ENCODE measurements at regions not wholly inside any gene's neighbourhood (a gene's known extent, or its start where the extent isn't known, plus 50 kb on each side); places are given as distances from the start of the nearest gene placed in this dataset.
"Not testable (repeated sequence)": the region's sequence is repeated elsewhere in the genome, so short reads cannot be mapped to it uniquely, and the experiment has no call there.

DNA sequence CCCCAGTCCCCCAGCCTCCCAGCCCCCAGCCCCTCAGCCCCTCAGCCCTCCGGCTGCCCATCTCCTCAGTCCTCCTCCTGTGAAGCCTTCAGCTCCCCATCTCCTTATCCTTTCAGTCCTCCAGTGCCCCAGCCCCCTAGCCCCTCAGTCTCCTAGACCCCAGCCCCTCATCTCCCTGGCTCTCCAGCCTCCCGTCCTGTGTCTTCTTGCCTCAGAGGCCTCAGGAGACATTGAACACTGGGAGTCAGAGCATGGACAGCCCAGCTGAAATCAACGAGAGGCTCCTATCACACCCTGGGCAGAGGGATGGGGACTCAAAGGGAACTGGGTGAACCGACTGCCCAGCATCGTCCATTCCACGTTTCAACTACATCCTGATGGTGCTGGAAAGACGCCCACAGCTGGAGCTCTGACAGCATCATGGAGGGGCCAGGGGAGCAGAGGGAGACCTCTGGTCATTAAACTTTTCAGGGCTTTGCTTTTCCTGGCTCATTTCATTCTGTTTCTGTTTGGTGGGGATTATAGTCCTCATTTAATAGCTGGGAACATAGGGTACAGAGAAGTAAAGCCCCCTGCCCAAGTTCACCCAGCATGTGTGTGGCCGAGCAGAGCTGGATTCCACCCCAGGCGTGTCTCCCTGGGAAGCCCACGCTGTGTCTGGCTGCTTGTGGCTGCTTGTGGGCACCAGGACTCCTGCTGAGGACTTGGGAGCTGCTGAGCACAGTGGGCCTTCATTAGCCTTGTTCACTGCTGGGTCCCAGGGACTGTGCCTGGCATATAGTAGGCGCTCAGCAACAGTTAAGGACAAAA is 396.7 kb downstream of the PTPRU start:
- no peak for DNase-seq (ENCODE audit: low read depth)

DNA sequence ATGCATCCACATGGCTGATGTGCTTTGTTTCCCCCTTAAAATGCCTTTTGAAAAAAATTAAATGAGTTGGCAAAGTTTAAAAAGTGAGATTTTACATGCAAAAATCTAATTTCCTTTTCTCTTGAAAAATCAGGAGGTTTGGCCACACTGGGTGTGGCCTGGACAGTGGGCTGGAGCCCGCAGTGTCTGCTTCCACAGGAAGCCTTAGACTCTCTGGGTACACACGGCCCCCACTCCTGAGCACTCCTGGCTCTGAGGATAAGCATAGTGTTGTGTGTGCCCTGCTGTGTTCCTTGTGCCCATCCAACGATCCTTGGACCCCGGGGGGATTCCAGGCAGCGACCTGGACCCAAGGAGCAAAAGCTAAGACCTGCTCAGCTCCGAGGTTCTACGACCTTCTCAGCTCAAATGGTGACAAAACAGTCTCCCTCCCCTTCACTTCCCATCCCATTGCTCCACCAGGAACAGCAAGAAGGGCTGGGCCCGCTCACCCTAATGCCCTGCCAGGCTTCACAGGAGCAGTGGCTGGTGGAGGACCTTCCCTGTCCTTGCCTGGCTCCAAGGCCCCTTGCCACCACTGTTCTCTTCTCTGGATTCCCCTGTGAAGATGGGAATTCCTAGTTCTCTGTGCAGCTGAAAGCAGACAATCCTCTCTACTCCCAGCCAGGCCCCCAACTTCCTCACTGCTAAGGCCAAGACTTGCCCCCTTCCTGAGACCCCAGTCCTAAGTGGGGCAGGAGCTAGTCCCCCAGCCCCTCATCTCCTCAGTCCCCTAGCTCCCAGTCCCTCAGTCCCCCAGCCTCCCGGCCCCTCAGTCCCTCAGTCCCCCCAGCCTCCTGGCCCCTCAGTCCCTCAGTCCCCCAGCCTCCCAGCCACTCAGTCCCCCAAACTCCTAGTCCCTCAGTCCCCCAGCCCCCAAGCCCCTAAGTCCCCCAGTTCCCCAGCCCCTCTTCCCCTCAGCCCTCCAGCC is 395.8 kb downstream of the PTPRU start:
- no peak for DNase-seq (ENCODE audit: low read depth)

DNA sequence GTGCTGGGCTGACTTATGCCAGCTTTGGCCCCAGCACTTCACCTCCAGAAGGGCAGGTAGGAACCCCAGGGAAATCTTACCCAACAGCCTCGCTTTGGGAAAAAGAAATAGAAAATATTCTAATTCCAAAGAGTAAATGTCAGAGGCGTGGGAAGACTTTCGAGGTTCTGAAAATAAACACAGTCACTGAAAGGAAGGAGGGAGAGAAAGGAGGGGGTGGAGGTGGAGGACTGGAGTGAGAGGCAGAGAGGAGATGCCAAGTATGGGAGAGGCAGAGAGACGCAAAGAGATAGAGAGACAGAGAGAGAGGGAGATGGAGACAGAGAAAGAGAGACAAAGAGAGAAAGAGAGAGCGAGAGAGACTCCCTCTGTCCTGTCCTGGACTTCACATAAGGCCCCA is 395.0 kb downstream of the PTPRU start:
- DNase-seq (ENCODE audit: low read depth), result no peak

DNA sequence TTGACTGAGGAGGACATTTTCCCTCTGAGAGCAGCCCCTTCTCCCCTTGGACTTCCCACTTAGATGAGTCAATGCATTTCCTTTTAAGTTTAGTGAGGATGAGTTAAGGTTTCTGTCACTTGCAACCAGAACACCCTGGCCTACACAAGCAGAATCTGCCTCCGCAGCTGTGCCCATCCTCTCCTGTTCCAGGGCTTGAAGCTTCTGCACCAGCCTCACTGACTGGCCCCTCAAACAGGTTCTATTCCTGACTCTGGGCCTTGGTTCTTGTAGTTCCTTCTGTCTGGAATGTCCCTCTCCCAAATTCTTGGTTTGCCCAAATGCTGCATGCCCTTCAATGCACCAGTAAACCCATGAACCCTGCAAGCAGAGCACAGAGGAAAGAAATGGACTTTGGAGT is 394.4 kb downstream of the PTPRU start:
- DNase-seq (ENCODE audit: low read depth), result no peak

DNA sequence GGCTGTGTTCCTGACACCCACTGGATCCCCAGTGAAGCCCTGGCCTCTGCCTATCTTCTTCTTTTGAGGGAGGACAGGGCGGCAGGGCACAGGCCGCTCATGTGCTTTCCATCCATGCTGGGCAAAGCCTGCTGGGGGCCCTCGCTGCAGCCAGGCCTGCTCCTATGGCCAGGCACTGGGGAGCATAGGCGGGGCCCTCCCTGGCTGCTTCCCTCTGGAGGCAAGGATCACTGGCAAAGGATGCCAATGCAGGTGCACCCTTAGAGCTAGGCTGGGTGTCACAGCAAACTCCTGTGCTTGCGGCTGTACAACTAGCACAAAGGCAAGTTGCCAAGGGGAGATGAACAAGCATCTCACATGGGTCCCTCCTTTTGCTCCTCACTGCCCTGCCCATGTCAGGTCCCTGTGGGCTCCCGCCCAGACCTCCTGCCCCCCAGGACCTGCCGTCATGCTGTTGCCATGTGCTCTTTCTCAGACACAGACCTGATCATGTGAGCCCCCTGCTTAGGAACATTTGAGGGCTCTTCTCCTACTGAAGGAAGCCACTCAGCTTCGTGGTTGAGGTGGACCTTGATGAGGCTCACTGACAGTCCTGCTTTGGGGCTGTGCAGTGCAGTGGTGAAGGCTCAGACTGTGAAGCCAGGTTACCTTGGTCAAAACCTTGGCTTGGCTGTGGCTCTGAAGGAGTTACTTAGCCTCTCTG is 393.6 kb downstream of the PTPRU start:
- no peak for DNase-seq (ENCODE audit: low read depth)

DNA sequence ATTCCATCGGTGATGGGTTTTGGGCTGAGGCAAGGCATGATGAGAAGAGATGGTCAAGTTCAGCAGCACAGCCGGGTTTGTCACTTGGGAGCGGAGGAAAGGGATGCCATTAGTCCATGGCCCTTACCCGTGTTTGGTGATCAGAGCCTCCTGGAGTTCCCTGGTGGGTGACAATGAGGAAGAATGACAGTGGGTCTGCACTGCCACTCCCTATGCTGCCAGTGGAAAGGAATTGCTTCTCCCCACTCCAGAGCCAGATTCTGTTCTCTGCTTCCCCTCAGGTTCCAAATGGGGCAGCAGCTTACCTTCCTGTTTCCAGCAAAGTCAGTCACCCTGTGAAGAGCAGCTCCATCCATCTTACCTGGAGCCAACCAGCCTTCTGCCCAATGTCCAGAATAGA is 393.1 kb downstream of the PTPRU start:
- DNase-seq (ENCODE audit: low read depth), result no peak

DNA sequence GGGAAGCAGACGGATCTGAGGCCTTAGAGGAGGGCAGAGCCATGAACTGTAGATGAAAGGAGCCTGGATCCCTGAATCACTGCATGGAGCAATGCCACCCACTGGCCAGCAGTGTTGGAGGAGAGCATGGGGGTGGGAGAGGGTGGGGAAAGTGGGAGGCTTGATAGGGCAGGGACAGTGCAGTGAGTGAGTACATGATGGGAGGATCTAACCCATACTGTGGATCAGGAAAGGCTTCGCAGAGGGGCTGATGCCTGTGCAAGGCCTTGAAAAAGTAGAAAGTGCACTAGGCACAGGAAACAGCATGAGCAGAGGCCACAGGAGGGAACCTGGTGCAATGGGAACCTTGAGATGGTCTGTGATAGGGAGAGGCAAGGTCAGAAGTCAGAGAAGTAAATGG is 391.9 kb downstream of the PTPRU start:
- no peak for DNase-seq (ENCODE audit: low read depth)

DNA sequence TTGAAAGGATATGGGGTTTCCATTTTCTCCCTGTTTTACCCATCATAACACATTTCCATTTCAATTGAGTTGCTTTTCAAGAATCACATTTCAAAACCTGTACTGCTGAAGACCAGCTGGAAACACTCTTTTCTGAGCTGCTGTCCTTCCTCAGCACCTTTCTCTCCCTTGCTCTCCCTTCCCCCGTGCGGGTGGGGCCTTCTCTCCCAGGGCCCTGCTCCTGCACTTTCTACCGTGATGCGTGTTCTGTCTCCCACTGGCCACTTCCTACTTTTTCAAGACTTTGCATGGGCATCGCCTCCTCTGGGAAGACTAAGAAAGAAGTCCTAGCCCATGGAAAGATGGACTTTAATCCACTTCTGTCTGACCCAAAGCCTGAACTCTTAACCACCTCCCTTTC is 390.4 kb downstream of the PTPRU start:
- no peak for DNase-seq (ENCODE audit: low read depth)

DNA sequence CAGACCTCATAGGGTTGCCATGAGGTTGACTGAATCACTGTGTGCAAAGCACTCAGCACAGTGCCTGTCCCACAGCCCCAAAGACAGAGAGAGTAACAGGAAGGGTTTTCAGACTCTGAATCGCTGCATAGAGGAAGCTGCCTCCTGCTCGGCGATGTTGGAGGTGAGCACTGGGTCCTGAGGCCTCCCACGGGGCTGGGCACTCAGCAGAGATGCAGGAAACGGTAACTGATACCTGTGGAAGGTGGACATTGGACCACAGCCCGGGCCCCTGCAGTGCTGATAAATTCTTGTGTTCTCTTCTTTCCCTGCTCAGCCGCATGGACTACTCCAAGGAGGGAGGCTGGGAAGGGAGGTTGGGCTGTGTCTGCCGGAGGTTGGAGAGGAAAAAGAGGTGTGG is 389.7 kb downstream of the PTPRU start:
- DNase-seq (ENCODE audit: low read depth), result no peak

DNA sequence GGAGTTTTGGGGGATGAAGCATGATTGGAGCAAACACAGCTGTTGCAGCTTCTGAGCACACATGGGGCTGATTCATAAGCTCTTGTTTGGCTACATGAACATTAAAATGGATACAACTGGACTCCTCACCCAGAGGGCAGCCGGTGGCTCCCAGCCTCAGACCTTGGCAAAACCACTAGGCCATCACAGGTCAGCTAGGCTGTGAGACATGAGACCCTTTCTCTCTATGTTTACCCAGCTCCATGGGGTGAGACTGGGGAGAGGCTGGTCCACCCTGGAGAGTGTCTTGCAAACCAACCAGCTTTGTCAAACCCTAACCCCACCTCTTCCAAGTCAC is 388.7 kb downstream of the PTPRU start:
- DNase-seq (ENCODE audit: low read depth), result no peak

DNA sequence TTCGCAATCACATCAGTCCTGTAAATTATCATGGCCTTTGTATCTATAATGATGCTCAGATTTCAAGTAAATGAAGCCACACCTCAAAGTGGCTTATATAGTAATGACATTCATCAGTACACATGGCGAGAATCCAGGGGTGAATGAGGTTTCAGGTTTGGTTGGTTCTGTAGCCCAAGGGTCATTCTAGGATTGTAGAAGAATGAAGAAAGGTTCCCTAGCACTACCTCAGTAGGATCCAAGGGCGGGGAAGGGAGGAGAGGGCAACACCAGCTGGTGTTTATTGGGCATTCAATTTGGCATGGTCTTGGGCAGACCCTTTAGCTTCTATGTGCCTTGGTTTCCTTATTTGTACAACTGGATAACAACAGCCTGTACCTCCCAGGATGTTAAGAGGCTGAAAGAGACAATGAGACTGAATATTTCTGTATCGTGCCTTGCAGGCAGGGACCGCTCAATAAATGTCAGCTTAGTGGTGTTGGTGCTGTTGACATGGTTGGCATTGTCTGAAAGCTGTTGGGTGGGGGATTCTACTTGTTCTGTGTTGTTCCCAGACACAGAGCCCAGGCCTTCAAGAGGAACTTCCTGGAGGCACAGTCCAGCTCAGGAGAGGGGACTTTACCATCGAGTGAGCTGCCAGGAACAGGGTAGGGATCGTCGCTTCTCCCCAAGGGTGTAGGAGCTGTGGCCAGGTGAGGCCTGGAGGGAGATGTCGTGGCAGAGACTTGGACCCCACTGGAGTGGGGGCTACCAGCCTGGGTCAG is 388.2 kb downstream of the PTPRU start:
- no peak for DNase-seq (ENCODE audit: low read depth)

DNA sequence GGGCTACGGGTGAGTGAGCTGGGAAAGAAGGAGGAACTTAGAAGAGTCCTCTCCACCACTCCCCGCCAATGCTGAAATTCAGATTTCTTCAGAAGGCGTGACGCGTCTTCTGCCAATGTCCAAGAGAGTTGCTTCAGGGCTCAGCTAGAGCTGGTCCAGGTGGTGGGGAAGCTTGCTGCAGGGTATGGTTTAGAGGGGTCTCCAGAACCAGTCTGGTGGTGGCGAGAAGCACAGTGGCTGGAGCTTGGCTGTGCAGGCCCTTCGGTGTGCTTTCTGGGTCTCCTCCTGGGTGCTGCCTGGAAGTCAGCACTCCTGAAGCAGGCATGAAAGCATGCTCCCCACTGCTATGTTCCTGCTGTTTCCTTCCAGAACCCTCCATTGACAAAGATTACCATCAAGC is 387.2 kb downstream of the PTPRU start:
- DNase-seq (ENCODE audit: low read depth), result no peak

DNA sequence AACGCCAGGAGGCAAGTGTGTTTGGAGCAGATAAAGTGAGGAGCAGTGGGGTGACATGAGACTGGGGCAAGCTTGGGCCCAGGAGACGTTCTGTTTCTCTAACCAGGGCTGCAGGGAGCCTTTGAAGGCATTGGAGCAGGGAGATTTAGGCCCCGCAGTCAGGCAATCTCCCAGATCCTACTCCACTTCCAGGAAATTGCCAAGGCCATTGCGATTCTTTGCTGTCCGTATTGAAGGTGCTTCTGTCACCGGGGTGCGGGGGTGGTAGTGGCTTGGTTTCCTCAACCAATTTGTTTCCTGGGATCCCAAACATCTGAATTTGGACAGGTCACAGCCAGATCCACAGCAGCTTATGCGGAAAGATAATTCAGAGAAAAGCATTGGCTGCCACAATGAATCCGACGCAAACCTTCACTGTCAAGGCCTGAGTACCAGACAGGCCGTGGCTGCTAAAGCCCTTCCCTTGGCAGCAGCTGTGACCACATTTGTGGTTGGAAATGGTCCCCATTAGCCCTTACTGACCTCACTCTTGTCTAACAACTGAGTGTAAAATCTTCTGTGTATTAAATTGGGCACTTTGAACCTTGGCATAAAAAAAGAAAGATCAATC is 385.6 kb downstream of the PTPRU start:
- no peak for DNase-seq (ENCODE audit: low read depth)

DNA sequence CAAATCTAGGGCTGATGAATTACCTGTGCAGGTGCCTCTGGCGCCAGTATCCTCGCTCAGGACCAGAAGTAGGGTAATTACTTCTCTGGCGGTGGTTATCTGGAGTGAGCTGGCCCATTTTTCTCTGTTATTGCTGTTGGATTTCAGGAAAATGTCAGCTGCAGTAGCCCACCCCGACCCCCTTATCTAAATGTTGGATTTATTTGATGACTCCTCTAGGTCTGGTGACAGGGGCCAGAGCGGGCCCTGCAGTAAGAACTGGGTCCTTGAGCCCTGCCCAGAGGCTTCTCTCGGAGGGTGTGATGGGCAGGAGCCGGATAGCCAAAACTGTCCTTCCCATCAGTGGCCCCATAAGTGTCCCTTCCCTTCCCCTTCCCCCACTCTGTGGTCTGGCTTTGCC is 384.3 kb downstream of the PTPRU start:
- no peak for DNase-seq (ENCODE audit: low read depth)

DNA sequence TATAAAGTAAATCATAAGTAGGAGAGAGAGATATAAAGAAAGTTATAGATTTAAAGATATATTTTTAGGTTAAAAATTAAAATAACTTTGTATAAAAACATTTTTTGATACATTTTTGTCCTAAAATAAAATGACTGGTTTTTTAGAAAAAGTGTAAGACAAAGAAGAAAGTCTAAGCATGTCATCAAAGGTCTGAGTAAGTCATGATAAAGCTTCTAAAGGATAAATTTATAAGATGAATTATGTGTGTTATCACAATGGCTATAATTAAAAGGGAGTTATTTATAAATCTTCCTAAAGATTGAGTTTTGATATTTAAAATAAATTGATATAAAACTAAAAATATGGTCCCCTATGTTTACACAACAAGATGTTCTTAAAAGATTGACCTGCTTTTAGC is 370.9 kb downstream of the PTPRU start:
- no peak for DNase-seq (ENCODE audit: low read depth)

DNA sequence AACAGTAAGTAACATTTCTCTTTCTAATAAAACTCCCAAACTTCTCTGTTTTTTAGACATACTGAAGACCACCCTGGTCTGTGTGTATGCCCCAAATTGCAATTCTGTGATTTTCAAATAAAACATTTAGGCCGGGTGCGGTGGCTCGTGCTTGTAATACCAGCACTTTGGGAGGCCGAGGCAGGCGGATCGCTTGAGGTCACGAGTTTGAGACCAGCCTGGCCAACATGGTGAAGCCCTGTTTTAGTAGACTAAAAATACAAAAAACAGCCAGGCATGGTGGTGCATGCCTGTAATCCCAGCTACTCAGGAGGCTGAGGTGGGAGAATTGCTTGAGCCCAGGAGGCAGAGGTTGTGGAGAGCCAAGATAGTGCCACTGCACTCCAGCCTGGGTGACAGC is 368.5 kb downstream of the PTPRU start:
- DNase-seq (ENCODE audit: low read depth), result not testable (repeated sequence)

DNA sequence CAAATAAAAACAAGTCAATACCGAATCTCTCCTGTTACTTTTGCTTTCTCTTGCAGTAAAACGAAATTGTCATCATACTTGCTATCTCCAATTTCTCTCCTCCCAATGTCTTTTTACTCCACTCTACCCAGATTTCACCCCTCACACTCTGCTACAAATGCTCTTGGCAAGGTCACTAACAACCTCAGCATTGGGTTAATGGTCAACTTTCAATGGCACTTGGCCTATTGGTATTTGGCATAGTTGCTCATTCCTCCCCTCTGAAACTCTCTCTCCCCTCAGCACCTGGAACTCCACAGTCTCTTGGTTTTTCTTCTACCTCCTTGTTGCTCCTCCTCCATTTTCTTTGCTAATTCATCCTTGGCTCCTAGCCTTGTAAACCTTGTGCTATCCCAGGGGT is 367.3 kb downstream of the PTPRU start:
- peak; percentile 69 for DNase-seq (ENCODE audit: low read depth)

DNA sequence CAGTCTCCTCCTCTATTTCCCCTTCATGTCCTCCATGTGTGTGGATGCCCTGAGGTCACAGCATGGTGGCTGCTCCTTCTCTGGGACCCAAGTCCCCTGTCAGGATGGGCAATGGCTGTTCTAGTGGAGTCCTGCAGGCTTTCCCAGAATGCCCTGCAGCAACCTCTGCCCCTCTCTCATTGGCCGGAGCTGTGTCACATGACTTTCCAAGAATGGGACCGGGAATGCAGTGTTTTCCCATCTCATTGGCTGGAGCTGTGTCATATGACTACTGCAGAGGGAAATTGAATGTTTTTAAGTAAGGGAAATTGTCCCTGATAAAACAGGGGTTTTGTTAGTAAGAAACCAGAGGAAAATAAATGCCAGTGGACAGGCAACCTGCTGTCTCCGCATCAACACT is 365.9 kb downstream of the PTPRU start:
- no peak for DNase-seq (ENCODE audit: low read depth)

DNA sequence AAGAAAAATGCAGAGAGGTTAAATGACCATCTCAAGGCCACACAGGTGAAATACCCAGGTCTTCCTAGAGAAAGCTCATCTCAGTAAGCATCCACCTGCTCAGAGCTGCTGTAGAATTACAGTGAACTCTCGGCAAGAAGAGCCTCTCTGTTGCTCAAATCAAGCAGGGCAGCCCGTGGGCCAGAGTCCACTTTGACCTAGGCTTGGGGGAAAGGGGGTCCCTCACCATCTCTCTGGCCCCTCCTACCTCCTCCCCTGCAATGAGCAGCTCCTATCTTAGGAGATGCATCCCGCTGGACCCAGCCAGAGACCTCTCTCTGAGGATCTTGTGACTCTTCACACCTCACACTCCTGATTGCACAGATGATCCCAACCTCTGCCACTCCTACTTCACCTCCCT is 364.7 kb downstream of the PTPRU start:
- no peak for DNase-seq (ENCODE audit: low read depth)

DNA sequence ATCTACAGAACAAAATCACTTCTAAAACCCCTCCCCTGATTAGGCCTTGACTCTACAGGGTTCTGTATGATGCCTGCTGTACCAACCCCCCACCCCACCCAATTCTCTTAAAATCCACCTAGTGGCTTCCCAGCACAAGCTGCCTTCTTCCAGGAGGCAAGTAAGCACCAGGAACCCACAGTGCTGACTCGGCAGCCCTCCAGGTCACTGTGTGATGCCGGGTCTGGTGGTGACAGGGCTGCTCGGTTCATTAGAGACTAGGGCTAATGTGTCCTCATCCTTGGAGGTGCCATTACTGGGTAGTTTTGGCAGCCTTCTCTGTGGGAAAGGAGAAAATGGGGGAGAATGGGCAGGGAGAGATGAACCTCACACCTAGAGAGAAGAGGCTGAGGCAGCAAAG is 363.5 kb downstream of the PTPRU start:
- no peak for DNase-seq (ENCODE audit: low read depth)

DNA sequence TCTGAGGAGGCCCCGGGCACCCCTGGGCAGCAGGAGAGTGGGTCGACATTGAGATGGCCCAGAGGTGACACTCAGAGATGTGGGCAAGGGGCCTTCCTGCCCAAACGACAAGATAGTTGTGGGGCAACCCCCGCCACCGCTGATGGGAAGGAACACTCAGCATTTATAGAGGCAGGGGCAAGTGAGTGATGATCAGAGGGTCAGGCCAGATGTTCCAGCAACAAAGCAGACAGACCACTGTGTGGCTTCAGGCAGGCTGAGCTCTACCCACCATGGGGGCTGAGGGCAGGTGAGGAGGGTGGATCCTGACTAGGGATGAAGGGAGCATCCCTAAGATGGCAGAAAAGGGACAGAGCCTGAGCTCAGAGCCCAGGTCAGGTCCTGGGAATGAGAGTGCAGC is 362.7 kb downstream of the PTPRU start:
- DNase-seq (ENCODE audit: low read depth), result no peak

Data from renal cortical epithelial cell (primary cell).